Activated gamma-delta T cell treated with Interleukin-2 at 50 U/mL for 16 hours (primary cell): ENCODE measurements at regions not wholly inside any gene's neighbourhood (a gene's known extent, or its start where the extent isn't known, plus 50 kb on each side); places are given as distances from the start of the nearest gene placed in this dataset.
"Not testable (repeated sequence)": the region's sequence is repeated elsewhere in the genome, so short reads cannot be mapped to it uniquely, and the experiment has no call there.

Experiments
- DNase-seq: peaks from one replicate; pipeline ENCODE4 v3.0.0-alpha.2; 2020

GRCh38 chr6:120786256-120786655, 548.0 kb downstream of the TBC1D32 start:
- no peak for DNase-seq

- no peak for DNase-seq
Measured at GRCh38 chr6:120785459-120786086, 548.7 kb downstream of the TBC1D32 start.

GRCh38 chr6:120779441-120779840, 554.8 kb downstream of the TBC1D32 start:
- DNase-seq, result no peak

GRCh38 chr6:120775698-120776097, 558.6 kb downstream of the TBC1D32 start:
- no peak for DNase-seq

- no peak for DNase-seq
Measured at GRCh38 chr6:120774275-120774674, 560.0 kb downstream of the TBC1D32 start.

- DNase-seq, result no peak
Measured at GRCh38 chr6:120771019-120771418, 563.3 kb downstream of the TBC1D32 start.

- no peak for DNase-seq
Measured at GRCh38 chr6:120764312-120764711, 570.0 kb downstream of the TBC1D32 start.

- DNase-seq, result no peak
Measured at GRCh38 chr6:120759570-120759969, 574.7 kb downstream of the TBC1D32 start.

- DNase-seq, result not testable (repeated sequence)
Measured at GRCh38 chr6:120748574-120748973, 585.7 kb downstream of the TBC1D32 start.

GRCh38 chr6:120736740-120737139, 597.5 kb downstream of the TBC1D32 start:
- no peak for DNase-seq

GRCh38 chr6:120735641-120736040, 598.6 kb downstream of the TBC1D32 start:
- DNase-seq, result no peak

- DNase-seq, result no peak
Measured at GRCh38 chr6:120711255-120711654, 623.0 kb downstream of the TBC1D32 start.

- no peak for DNase-seq
Measured at GRCh38 chr6:120700001-120700400, 634.3 kb downstream of the TBC1D32 start.

GRCh38 chr6:120686492-120686891, 647.8 kb downstream of the TBC1D32 start:
- no peak for DNase-seq

GRCh38 chr6:120682145-120682544, 652.1 kb downstream of the TBC1D32 start:
- no peak for DNase-seq

GRCh38 chr6:120681204-120681603, 653.1 kb downstream of the TBC1D32 start:
- no peak for DNase-seq

- DNase-seq, result no peak
Measured at GRCh38 chr6:120675886-120676285, 658.4 kb downstream of the TBC1D32 start.

- no peak for DNase-seq
Measured at GRCh38 chr6:120671519-120671918, 662.8 kb downstream of the TBC1D32 start.

- DNase-seq, result no peak
Measured at GRCh38 chr6:120652506-120652905, 681.8 kb downstream of the TBC1D32 start.

- DNase-seq, result no peak
Measured at GRCh38 chr6:120648713-120649112, 685.6 kb downstream of the TBC1D32 start.

- no peak for DNase-seq
Measured at GRCh38 chr6:120646101-120646500, 688.2 kb downstream of the TBC1D32 start.

GRCh38 chr6:120632975-120633374, 701.3 kb downstream of the TBC1D32 start:
- no peak for DNase-seq

- no peak for DNase-seq
Measured at GRCh38 chr6:120627612-120628011, 706.7 kb downstream of the TBC1D32 start.

GRCh38 chr6:120622127-120622631, 712.1 kb downstream of the TBC1D32 start:
- no peak for DNase-seq

- no peak for DNase-seq
Measured at GRCh38 chr6:120620900-120621299, 713.4 kb downstream of the TBC1D32 start.
